ENCODE measurements at regions not wholly inside any gene's neighbourhood (a gene's known extent, or its start where the extent isn't known, plus 50 kb on each side); places are given as distances from the start of the nearest gene placed in this dataset.
A peak's percentile ranks its signal among the peaks of the same experiment; 100 is the strongest.

- FAIRE-seq (no peak), DNase-seq (no peak)
- intact Hi-C loops (cut with DNase I) = no loop called here
- no peaks in the 10 kb centered on the region for H3K36me3 ChIP-seq (ENCODE audit: control insufficient read depth in 2 of 3, insufficient read depth in 3 of 3, low read length in 3 of 3)
- H3K4me3 ChIP-seq (ENCODE audit: low read length in 3 of 3) = no peak overlapping the region
- no peak overlapping the region for H3K27ac ChIP-seq (ENCODE audit: low read depth in 2 of 2, low read length in 2 of 2)
- H3K27me3 ChIP-seq (ENCODE audit: control insufficient read depth, insufficient read depth, low read length) = no peaks in the 10 kb centered on the region
- no peak for TF ChIP-seq CTCF (IDR thresholded peaks at IDR 0.05; ENCODE audit: borderline replicate concordance, extremely low read depth, insufficient read depth)
- H3K9me3 ChIP-seq (ENCODE audit: control insufficient read depth in 2 of 3, insufficient read depth in 1 of 3, low read length in 3 of 3) = no peaks in the 10 kb centered on the region
- no peak overlapping the region for H3K9ac ChIP-seq (ENCODE audit: low read length in 3 of 3)
- no peaks in the 10 kb centered on the region for H3K4me1 ChIP-seq (ENCODE audit: control insufficient read depth in 2 of 3, insufficient read depth in 2 of 3, low read depth in 1 of 3, low read length in 3 of 3)
Observed at GRCh38 chr12:95396849-95397468, 77.0 kb upstream of the METAP2 start.

DNA sequence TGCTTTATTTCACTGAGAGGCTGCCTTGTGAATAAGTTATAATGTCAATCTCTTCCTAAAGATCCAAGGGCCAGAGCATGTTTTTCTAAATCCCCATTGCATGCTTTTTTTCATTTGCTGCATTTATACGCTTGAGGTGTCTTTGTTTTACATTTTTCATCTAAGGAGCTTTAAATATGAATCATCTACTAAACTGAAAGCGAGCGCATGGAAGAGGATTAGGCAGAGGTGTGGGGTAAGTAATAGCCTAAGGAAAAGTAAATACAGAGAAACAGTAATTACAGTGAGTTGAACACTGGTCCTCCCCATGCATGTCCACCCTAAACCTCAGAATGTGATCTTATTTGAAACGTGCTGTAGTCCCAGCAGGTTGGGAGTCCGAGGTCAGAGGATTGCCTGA is 76.4 kb upstream of the METAP2 start:
- FAIRE-seq (no peak), DNase-seq (no peak)
- Histone ChIP-seq H3K27me3 (ENCODE audit: control insufficient read depth, insufficient read depth, low read length) (no peaks in the 10 kb centered on the region), H3K9ac (ENCODE audit: low read length in 3 of 3) (no peak overlapping the region), H3K4me1 (ENCODE audit: control insufficient read depth in 2 of 3, insufficient read depth in 2 of 3, low read depth in 1 of 3, low read length in 3 of 3) (no peaks in the 10 kb centered on the region), H3K36me3 (ENCODE audit: control insufficient read depth in 2 of 3, insufficient read depth in 3 of 3, low read length in 3 of 3) (no peaks in the 10 kb centered on the region), H3K27ac (ENCODE audit: low read depth in 2 of 2, low read length in 2 of 2) (no peak overlapping the region), H3K9me3 (ENCODE audit: control insufficient read depth in 2 of 3, insufficient read depth in 1 of 3, low read length in 3 of 3) (no peaks in the 10 kb centered on the region), H3K4me3 (ENCODE audit: low read length in 3 of 3) (no peak overlapping the region)
- no peak for TF ChIP-seq CTCF (IDR thresholded peaks at IDR 0.05; ENCODE audit: borderline replicate concordance, extremely low read depth, insufficient read depth)
- intact Hi-C loops (cut with DNase I) = no loop called here

- intact Hi-C loops (cut with DNase I) = no loop called here
- H3K4me3 ChIP-seq (ENCODE audit: low read length in 3 of 3) = no peak overlapping the region
- FAIRE-seq (no peak), DNase-seq (peak in 1 of 5 donors; percentile 25)
- no peaks in the 10 kb centered on the region for H3K4me1 ChIP-seq (ENCODE audit: control insufficient read depth in 2 of 3, insufficient read depth in 2 of 3, low read depth in 1 of 3, low read length in 3 of 3)
- no peaks in the 10 kb centered on the region for H3K9me3 ChIP-seq (ENCODE audit: control insufficient read depth in 2 of 3, insufficient read depth in 1 of 3, low read length in 3 of 3)
- H3K36me3 ChIP-seq (ENCODE audit: control insufficient read depth in 2 of 3, insufficient read depth in 3 of 3, low read length in 3 of 3) = no peaks in the 10 kb centered on the region
- H3K9ac ChIP-seq (ENCODE audit: low read length in 3 of 3) = no peak overlapping the region
- TF ChIP-seq CTCF (IDR thresholded peaks at IDR 0.05; ENCODE audit: borderline replicate concordance, extremely low read depth, insufficient read depth) = no peak
- H3K27ac ChIP-seq (ENCODE audit: low read depth in 2 of 2, low read length in 2 of 2) = no peak overlapping the region
- H3K27me3 ChIP-seq (ENCODE audit: control insufficient read depth, insufficient read depth, low read length) = no peaks in the 10 kb centered on the region
Observed at GRCh38 chr12:95402096-95402495, 71.9 kb upstream of the METAP2 start.

- Histone ChIP-seq H3K36me3 (ENCODE audit: control insufficient read depth in 2 of 3, insufficient read depth in 3 of 3, low read length in 3 of 3) (no peaks in the 10 kb centered on the region), H3K27me3 (ENCODE audit: control insufficient read depth, insufficient read depth, low read length) (no peaks in the 10 kb centered on the region), H3K9ac (ENCODE audit: low read length in 3 of 3) (no peak overlapping the region), H3K27ac (ENCODE audit: low read depth in 2 of 2, low read length in 2 of 2) (no peak overlapping the region), H3K4me1 (ENCODE audit: control insufficient read depth in 2 of 3, insufficient read depth in 2 of 3, low read depth in 1 of 3, low read length in 3 of 3) (no peaks in the 10 kb centered on the region), H3K4me3 (ENCODE audit: low read length in 3 of 3) (no peak overlapping the region), H3K9me3 (ENCODE audit: control insufficient read depth in 2 of 3, insufficient read depth in 1 of 3, low read length in 3 of 3) (no peaks in the 10 kb centered on the region)
- DNase-seq (no peak), FAIRE-seq (no peak)
- intact Hi-C loops (cut with DNase I) = no loop called here
- TF ChIP-seq CTCF (IDR thresholded peaks at IDR 0.05; ENCODE audit: borderline replicate concordance, extremely low read depth, insufficient read depth) = no peak
Observed at GRCh38 chr12:95408201-95408600, 65.8 kb upstream of the METAP2 start.

All from kidney (tissue), 13 donors.